Spinal cord (tissue), 9 donors: ENCODE measurements at regions not wholly inside any gene's neighbourhood (a gene's known extent, or its start where the extent isn't known, plus 50 kb on each side); places are given as distances from the start of the nearest gene placed in this dataset.

ENCODE experiments used
- DNase-seq, 6 donors: peaks; one replicate each; pipeline versions ENCODE4 v3.0.0 to v3.0.0-alpha.2; 2013 to 2015; ENCODE audit warnings: low spot score in 6 of 6, low read depth in 4 of 6
- H3K27ac ChIP-seq: one replicate; pipeline ENCODE4 v1.5.1; 2013; ENCODE audit warnings: low read depth, low read length, control low read depth
- H3K27me3 ChIP-seq: one replicate; pipeline ENCODE4 v1.6.1; 2013; ENCODE audit warnings: low read length; ENCODE audit not compliant: control insufficient read depth, insufficient read depth
- H3K36me3 ChIP-seq: one replicate; pipeline ENCODE4 v1.6.1; 2013; ENCODE audit warnings: low read length; ENCODE audit not compliant: control insufficient read depth, insufficient read depth
- H3K4me1 ChIP-seq: one replicate; pipeline ENCODE4 v1.6.1; 2013; ENCODE audit warnings: low read length; ENCODE audit not compliant: control insufficient read depth, insufficient read depth
- H3K4me3 ChIP-seq: one replicate; pipeline ENCODE4 v1.5.1; 2013; ENCODE audit warnings: low read depth, low read length, control low read depth
- H3K9me3 ChIP-seq: one replicate; pipeline ENCODE4 v1.6.1; 2013; ENCODE audit warnings: low read length; ENCODE audit not compliant: control insufficient read depth, insufficient read depth
- WGBS: methylation state at CpG from one replicate; pipeline ENCODE4 v1.1.5; 2013; ENCODE audit warnings: missing lambda C conversion rate; ENCODE audit not compliant: insufficient coverage; 5-methylcytosine and 5-hydroxymethylcytosine counted together
- donor health status: healthy.

GRCh38 chr11:87861030-87861429 is 314.2 kb downstream of the RAB38 start:
- H3K4me1 ChIP-seq: no peaks in the 10 kb centered on the region
- no peak overlapping the region for H3K4me3 ChIP-seq
- no peaks in the 10 kb centered on the region for H3K27me3 ChIP-seq
- 57% methylated on average over 2 of the region's 4 CpGs for WGBS
- DNase-seq: no peak
- H3K27ac ChIP-seq: no peak overlapping the region
- H3K9me3 ChIP-seq: no peaks in the 10 kb centered on the region
- no peaks in the 10 kb centered on the region for H3K36me3 ChIP-seq

GRCh38 chr11:87859636-87860035 is 315.6 kb downstream of the RAB38 start:
- Histone ChIP-seq H3K4me1 (no peaks in the 10 kb centered on the region), H3K9me3 (no peaks in the 10 kb centered on the region), H3K27ac (no peak overlapping the region), H3K27me3 (no peaks in the 10 kb centered on the region), H3K36me3 (no peaks in the 10 kb centered on the region), H3K4me3 (no peak overlapping the region)
- peak; percentile 56 to 89 (median 62) for DNase-seq
- WGBS: 33% methylated on average over 1 of the region's 1 CpG

DNA sequence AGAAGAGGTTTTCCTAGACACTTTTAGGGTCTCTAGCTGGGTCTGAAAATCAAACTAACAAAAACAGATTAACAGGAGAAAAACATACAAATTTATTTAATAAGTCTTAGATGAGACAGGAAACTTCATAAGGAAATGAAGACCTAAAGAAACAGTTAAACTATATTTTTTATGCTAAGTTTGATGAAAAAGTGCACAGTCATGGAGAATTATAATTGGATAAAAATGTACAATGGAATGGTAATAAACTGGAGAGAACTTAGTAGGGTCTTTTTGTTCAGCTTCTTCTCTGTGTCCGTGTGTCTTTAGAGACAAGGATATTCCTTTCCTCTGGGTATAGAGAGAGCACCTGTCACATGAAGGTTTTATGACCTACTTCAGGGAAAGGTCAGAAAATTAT is 323.4 kb downstream of the RAB38 start:
- no peak for DNase-seq
- H3K4me3 ChIP-seq: no peak overlapping the region
- 83% methylated on average over 1 of the region's 1 CpG for WGBS
- H3K27me3 ChIP-seq: no peaks in the 10 kb centered on the region
- H3K36me3 ChIP-seq: no peaks in the 10 kb centered on the region
- no peaks in the 10 kb centered on the region for H3K4me1 ChIP-seq
- no peak overlapping the region for H3K27ac ChIP-seq
- H3K9me3 ChIP-seq: no peaks in the 10 kb centered on the region

GRCh38 chr11:87851234-87851633 is 324.0 kb downstream of the RAB38 start:
- WGBS: no CpG with 5 or more reads among the region's 2 CpGs
- no peaks in the 10 kb centered on the region for H3K4me1 ChIP-seq
- H3K27ac ChIP-seq: no peak overlapping the region
- no peaks in the 10 kb centered on the region for H3K36me3 ChIP-seq
- no peaks in the 10 kb centered on the region for H3K9me3 ChIP-seq
- no peaks in the 10 kb centered on the region for H3K27me3 ChIP-seq
- DNase-seq: no peak
- H3K4me3 ChIP-seq: no peak overlapping the region

DNA sequence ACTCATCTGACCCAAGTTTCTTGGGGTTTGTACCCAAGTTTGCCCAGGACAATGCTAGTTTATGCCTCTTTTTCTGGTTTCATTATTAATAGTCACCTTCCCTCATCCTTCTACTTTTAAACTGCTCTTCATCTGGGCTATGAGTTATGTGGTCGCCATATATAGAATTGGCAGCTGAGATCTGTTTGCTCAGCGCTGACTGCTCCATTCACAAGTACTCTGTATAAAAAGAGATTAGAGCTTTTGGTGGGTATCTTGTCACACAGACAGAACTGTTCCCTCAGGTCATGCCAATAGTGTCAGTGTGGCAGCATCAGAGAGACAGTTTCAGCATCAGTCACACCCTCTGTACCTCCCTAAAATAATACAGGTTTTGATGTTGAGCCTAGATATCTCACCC is 326.0 kb downstream of the RAB38 start:
- H3K27ac ChIP-seq: no peak overlapping the region
- no peaks in the 10 kb centered on the region for H3K27me3 ChIP-seq
- no peak overlapping the region for H3K4me3 ChIP-seq
- H3K36me3 ChIP-seq: no peaks in the 10 kb centered on the region
- H3K4me1 ChIP-seq: no peaks in the 10 kb centered on the region
- no CpG with 5 or more reads among the region's 2 CpGs for WGBS
- H3K9me3 ChIP-seq: no peaks in the 10 kb centered on the region
- no peak for DNase-seq

DNA sequence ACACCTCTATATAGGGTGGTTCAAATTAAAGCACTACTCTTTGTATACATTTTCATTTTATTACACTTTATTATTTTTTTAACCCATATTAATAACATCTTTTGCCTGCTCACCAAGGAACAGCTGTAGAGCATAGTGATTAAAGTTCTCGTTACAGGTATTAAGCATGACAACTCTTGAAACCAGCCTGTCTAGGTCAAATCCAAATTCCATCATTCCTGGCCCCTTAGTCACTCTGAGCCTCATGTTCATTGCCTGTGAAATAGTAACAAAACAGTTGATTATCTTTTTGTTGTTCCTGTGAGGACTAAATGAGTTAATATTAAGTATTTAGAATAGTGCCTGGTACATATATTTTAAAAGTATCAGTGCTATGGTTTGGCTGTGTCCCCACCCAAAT is 334.5 kb downstream of the RAB38 start:
- Histone ChIP-seq H3K9me3 (no peaks in the 10 kb centered on the region), H3K27me3 (no peaks in the 10 kb centered on the region), H3K4me1 (no peaks in the 10 kb centered on the region), H3K36me3 (no peaks in the 10 kb centered on the region), H3K27ac (no peak overlapping the region), H3K4me3 (no peak overlapping the region)
- no peak for DNase-seq
- 100% methylated on average over 1 of the region's 1 CpG for WGBS

GRCh38 chr11:87832211-87832610 is 343.0 kb downstream of the RAB38 start:
- H3K36me3 ChIP-seq: no peaks in the 10 kb centered on the region
- no peak overlapping the region for H3K27ac ChIP-seq
- H3K4me3 ChIP-seq: no peak overlapping the region
- DNase-seq: no peak
- 96% methylated on average over 3 of the region's 5 CpGs for whole genome bisulfite sequencing
- no peaks in the 10 kb centered on the region for H3K4me1 ChIP-seq
- no peaks in the 10 kb centered on the region for H3K27me3 ChIP-seq
- no peaks in the 10 kb centered on the region for H3K9me3 ChIP-seq

GRCh38 chr11:87820011-87820410 is 355.2 kb downstream of the RAB38 start:
- WGBS: 31% methylated on average over 2 of the region's 3 CpGs
- DNase-seq: peak in 2 of 6 donors; percentile 70 to 80
- no peaks in the 10 kb centered on the region for H3K36me3 ChIP-seq
- no peaks in the 10 kb centered on the region for H3K27me3 ChIP-seq
- no peaks in the 10 kb centered on the region for H3K4me1 ChIP-seq
- no peak overlapping the region for H3K4me3 ChIP-seq
- H3K9me3 ChIP-seq: peaks cover 1% of the 10 kb centered on the region
- no peak overlapping the region for H3K27ac ChIP-seq

GRCh38 chr11:87819151-87819550 is 356.1 kb downstream of the RAB38 start:
- H3K9me3 ChIP-seq: peaks cover 1% of the 10 kb centered on the region
- H3K4me3 ChIP-seq: no peak overlapping the region
- no peak overlapping the region for H3K27ac ChIP-seq
- peak in 3 of 6 donors; percentile 25 to 88 (median 88) for DNase-seq
- WGBS: no CpG with 5 or more reads among the region's 1 CpG
- no peaks in the 10 kb centered on the region for H3K27me3 ChIP-seq
- H3K36me3 ChIP-seq: no peaks in the 10 kb centered on the region
- H3K4me1 ChIP-seq: no peaks in the 10 kb centered on the region

DNA sequence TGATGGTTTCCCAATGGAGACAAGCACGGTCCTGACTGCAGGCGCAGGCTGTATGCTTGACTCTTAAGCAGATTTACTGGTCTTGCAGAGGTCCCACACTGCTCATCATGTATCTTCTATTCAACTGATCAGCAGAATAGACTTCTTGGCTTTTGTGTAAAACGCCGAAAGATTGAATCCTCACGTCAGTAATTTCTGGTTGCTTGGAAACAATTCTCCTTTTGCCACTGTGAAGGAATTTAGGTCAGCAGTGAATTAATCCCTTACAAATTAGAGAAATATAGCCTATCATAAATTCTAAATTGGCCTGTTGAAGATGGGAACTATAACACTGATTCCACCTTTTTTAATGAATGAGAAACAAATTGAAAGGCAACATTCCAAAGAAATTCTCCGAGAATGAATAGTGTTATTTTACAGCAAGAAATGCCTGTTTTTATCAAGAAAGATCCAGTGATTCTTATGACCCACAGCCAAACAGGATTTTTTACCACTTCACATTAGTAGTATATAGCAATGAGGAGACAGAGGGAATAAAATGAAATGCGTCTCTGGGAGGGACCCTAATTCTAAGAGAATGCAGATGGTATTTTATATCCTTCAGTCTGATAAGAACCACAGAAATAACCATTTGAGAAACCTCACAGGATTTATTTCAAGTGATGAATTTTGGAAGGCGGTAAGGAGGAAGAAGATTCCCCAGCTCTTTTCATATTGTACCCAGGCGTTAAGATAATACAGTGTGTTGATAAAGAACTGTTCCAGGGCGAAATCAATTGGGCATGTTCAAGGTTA is 362.5 kb downstream of the RAB38 start:
- no peak overlapping the region for H3K27ac ChIP-seq
- H3K4me1 ChIP-seq: no peaks in the 10 kb centered on the region
- no peaks in the 10 kb centered on the region for H3K36me3 ChIP-seq
- no peak overlapping the region for H3K4me3 ChIP-seq
- no peaks in the 10 kb centered on the region for H3K27me3 ChIP-seq
- H3K9me3 ChIP-seq: no peaks in the 10 kb centered on the region
- WGBS: 20% methylated on average over 1 of the region's 10 CpGs
- peak in 2 of 6 donors; percentile 37 to 72 for DNase-seq
